ENCODE measurements at regions not wholly inside any gene's neighbourhood (a gene's known extent, or its start where the extent isn't known, plus 50 kb on each side); places are given as distances from the start of the nearest gene placed in this dataset.

- H3K9me3 ChIP-seq (ENCODE audit: insufficient read depth, low read depth), result no peaks in the 10 kb centered on the region
- H3K4me3 ChIP-seq, result no peak overlapping the region
- no peak for DNase-seq
- no peak overlapping the region for H3K4me2 ChIP-seq
- ChIA-PET POLR2A (ENCODE audit: unreplicated experiment) (no interaction called here), CTCF (no interaction called here)
- no peaks in the 10 kb centered on the region for H3F3A ChIP-seq (ENCODE audit: insufficient read depth, low read depth)
- TF ChIP-seq EZH2 (IDR thresholded peaks at IDR 0.05; ENCODE audit: low read depth) (no peak), CTCF (conservative IDR thresholded peaks at IDR 0.05) (no peak)
- no peak overlapping the region for H3K27ac ChIP-seq
- BruUV-seq (replicated peaks), result no TSS peak
- H3K36me3 ChIP-seq (ENCODE audit: low read depth), result no peaks in the 10 kb centered on the region
- no peak overlapping the region for H2AFZ ChIP-seq
- H3K27me3 ChIP-seq (ENCODE audit: insufficient read depth, low read depth), result no peaks in the 10 kb centered on the region
- H3K9me2 ChIP-seq (ENCODE audit: insufficient read depth), result no peaks in the 10 kb centered on the region
- H3K4me1 ChIP-seq (replicated peaks; ENCODE audit: insufficient read depth), result no peaks in the 10 kb centered on the region
- H3K79me2 ChIP-seq (ENCODE audit: low read depth), result no peaks in the 10 kb centered on the region
- no peaks in the 10 kb centered on the region for H4K20me1 ChIP-seq (ENCODE audit: insufficient read depth)
- intact Hi-C loops (cut with micrococcal nuclease; ENCODE audit: unreplicated experiment), result no loop called here
Observed at GRCh38 chr10:4532976-4533375, 293.0 kb upstream of the AKR1E2 start.

GRCh38 chr10:4532467-4532866, 293.5 kb upstream of the AKR1E2 start:
- DNase-seq, result no peak
- Histone ChIP-seq H3K9me2 (ENCODE audit: insufficient read depth) (no peaks in the 10 kb centered on the region), H3F3A (ENCODE audit: insufficient read depth, low read depth) (no peaks in the 10 kb centered on the region), H3K9me3 (ENCODE audit: insufficient read depth, low read depth) (no peaks in the 10 kb centered on the region), H2AFZ (no peak overlapping the region), H3K4me1 (replicated peaks; ENCODE audit: insufficient read depth) (no peaks in the 10 kb centered on the region), H3K79me2 (ENCODE audit: low read depth) (no peaks in the 10 kb centered on the region), H3K4me3 (no peak overlapping the region), H3K27me3 (ENCODE audit: insufficient read depth, low read depth) (no peaks in the 10 kb centered on the region), H3K4me2 (no peak overlapping the region), H4K20me1 (ENCODE audit: insufficient read depth) (no peaks in the 10 kb centered on the region), H3K36me3 (ENCODE audit: low read depth) (no peaks in the 10 kb centered on the region), H3K27ac (no peak overlapping the region)
- CTCF ChIA-PET, result no interaction called here
- POLR2A ChIA-PET (ENCODE audit: unreplicated experiment), result no interaction called here
- no TSS peak for BruUV-seq (replicated peaks)
- intact Hi-C loops (cut with micrococcal nuclease; ENCODE audit: unreplicated experiment), result no loop called here
- TF ChIP-seq EZH2 (IDR thresholded peaks at IDR 0.05; ENCODE audit: low read depth) (no peak), CTCF (conservative IDR thresholded peaks at IDR 0.05) (no peak)

- TF ChIP-seq CTCF (conservative IDR thresholded peaks at IDR 0.05) (no peak), EZH2 (IDR thresholded peaks at IDR 0.05; ENCODE audit: low read depth) (no peak)
- intact Hi-C loops (cut with micrococcal nuclease; ENCODE audit: unreplicated experiment), result no loop called here
- no peaks in the 10 kb centered on the region for H3K79me2 ChIP-seq (ENCODE audit: low read depth)
- no peaks in the 10 kb centered on the region for H4K20me1 ChIP-seq (ENCODE audit: insufficient read depth)
- H3F3A ChIP-seq (ENCODE audit: insufficient read depth, low read depth), result no peaks in the 10 kb centered on the region
- no peak overlapping the region for H2AFZ ChIP-seq
- no peak for DNase-seq
- no peak overlapping the region for H3K4me2 ChIP-seq
- no peaks in the 10 kb centered on the region for H3K9me2 ChIP-seq (ENCODE audit: insufficient read depth)
- no peaks in the 10 kb centered on the region for H3K27me3 ChIP-seq (ENCODE audit: insufficient read depth, low read depth)
- H3K27ac ChIP-seq, result no peak overlapping the region
- H3K36me3 ChIP-seq (ENCODE audit: low read depth), result no peaks in the 10 kb centered on the region
- CTCF ChIA-PET, result no interaction called here
- H3K4me3 ChIP-seq, result no peak overlapping the region
- H3K9me3 ChIP-seq (ENCODE audit: insufficient read depth, low read depth), result no peaks in the 10 kb centered on the region
- no peaks in the 10 kb centered on the region for H3K4me1 ChIP-seq (replicated peaks; ENCODE audit: insufficient read depth)
- no TSS peak for BruUV-seq (replicated peaks)
- POLR2A ChIA-PET (ENCODE audit: unreplicated experiment), result no interaction called here
Observed at GRCh38 chr10:4532011-4532410, 294.0 kb upstream of the AKR1E2 start.
